Breast epithelium (tissue), 4 donors: ENCODE measurements at regions not wholly inside any gene's neighbourhood (a gene's known extent, or its start where the extent isn't known, plus 50 kb on each side); places are given as distances from the start of the nearest gene placed in this dataset.

ENCODE experiments used
- DNase-seq, 2 donors: peaks; one replicate each; pipeline ENCODE4 v3.0.0-alpha.2; 2019; ENCODE audit warnings: low spot score in 2 of 2
- H3K27ac ChIP-seq, 2 donors: fragments of 200-600 bp; sonication (generic) in 1 of 2; one replicate each; pipeline ENCODE4 v1.5.1; 2016 to 2019; ENCODE audit warnings: mild to moderate bottlenecking in 1 of 2
- H3K27me3 ChIP-seq, 2 donors: fragments of 200-600 bp; sonication (generic) in 1 of 2; one replicate each; pipeline versions ENCODE4 v1.5.1 to v1.6.0; 2017 to 2019; ENCODE audit warnings: control low read depth in 1 of 2, mild to moderate bottlenecking in 1 of 2
- H3K36me3 ChIP-seq: fragments of 200-600 bp; one replicate; pipeline ENCODE4 v1.5.1; 2019
- H3K4me1 ChIP-seq, 2 donors: fragments of 200-600 bp; sonication (generic); one replicate each; pipeline ENCODE4 v1.5.1; 2016 to 2019; ENCODE audit warnings: control low read depth in 1 of 2
- H3K4me3 ChIP-seq, 3 donors: fragments of 200-600 bp; sonication (generic); 1 replicate in 2 of 3; 2 replicates in 1 of 3; pipeline ENCODE4 v1.5.1; 2016 to 2019; ENCODE audit warnings: mild to moderate bottlenecking in 3 of 3, moderate library complexity in 2 of 3
- H3K9me3 ChIP-seq, 2 donors: fragments of 200-600 bp; sonication (generic) in 1 of 2; one replicate each; pipeline ENCODE4 v1.5.1; 2016 to 2019; ENCODE audit warnings: control low read depth in 1 of 2
- CTCF ChIP-seq, 3 donors: fragments of 450-650 bp; IDR thresholded peaks; one replicate each; pipeline ENCODE4 v1.5.1; 2016 to 2017; ENCODE audit warnings: antibody characterized with exemption in 3 of 3, mild to moderate bottlenecking in 3 of 3, moderate library complexity in 3 of 3
- POLR2A ChIP-seq: fragments of 450-650 bp; IDR thresholded peaks from one replicate; pipeline ENCODE4 v1.6.1; 2016; ENCODE audit warnings: antibody characterized with exemption, mild to moderate bottlenecking, moderate library complexity
- POLR2AphosphoS5 ChIP-seq, 3 donors: sonication (generic); formaldehyde crosslinking; IDR thresholded peaks; one replicate each; pipeline ENCODE4 v1.6.1; 2017; ENCODE audit warnings: antibody characterized with exemption in 3 of 3
- intact Hi-C: fragments of 100-400 bp; cut with DNase I; formaldehyde crosslinking; loops from one replicate; pipeline ENCODE4 v1.15.1; 2023; ENCODE audit warnings: low total_unique reads

GRCh38 chr10:128934492-128934891 is 532.5 kb upstream of the MGMT start:
- H3K27me3 ChIP-seq: no peaks in the 10 kb centered on the region
- intact Hi-C loops: no loop called here
- no peaks in the 10 kb centered on the region for H3K36me3 ChIP-seq
- no peak overlapping the region for H3K4me3 ChIP-seq
- TF ChIP-seq CTCF (IDR thresholded peaks at IDR 0.05) (no peak), POLR2AphosphoS5 (IDR thresholded peaks at IDR 0.05) (no peak), POLR2A (no peak)
- H3K9me3 ChIP-seq: no peaks in the 10 kb centered on the region
- no peaks in the 10 kb centered on the region for H3K4me1 ChIP-seq
- no peak for DNase-seq
- no peak overlapping the region for H3K27ac ChIP-seq

GRCh38 chr10:128936392-128936791 is 530.6 kb upstream of the MGMT start:
- H3K27ac ChIP-seq: no peak overlapping the region
- no peak overlapping the region for H3K4me3 ChIP-seq
- no peaks in the 10 kb centered on the region for H3K9me3 ChIP-seq
- H3K36me3 ChIP-seq: no peaks in the 10 kb centered on the region
- no peaks in the 10 kb centered on the region for H3K27me3 ChIP-seq
- intact Hi-C loops: no loop called here
- TF ChIP-seq CTCF (IDR thresholded peaks at IDR 0.05): no peak
- no peak for TF ChIP-seq POLR2A
- TF ChIP-seq POLR2AphosphoS5 (IDR thresholded peaks at IDR 0.05): no peak
- H3K4me1 ChIP-seq: no peaks in the 10 kb centered on the region
- DNase-seq: no peak

- no peak overlapping the region for H3K27ac ChIP-seq
- H3K36me3 ChIP-seq: no peaks in the 10 kb centered on the region
- H3K4me3 ChIP-seq: no peak overlapping the region
- H3K9me3 ChIP-seq: no peaks in the 10 kb centered on the region
- DNase-seq: no peak
- no peaks in the 10 kb centered on the region for H3K27me3 ChIP-seq
- no peaks in the 10 kb centered on the region for H3K4me1 ChIP-seq
- intact Hi-C loops: no loop called here
- TF ChIP-seq POLR2A (no peak), CTCF (IDR thresholded peaks at IDR 0.05) (no peak), POLR2AphosphoS5 (IDR thresholded peaks at IDR 0.05) (no peak)
Observed at GRCh38 chr10:128938558-128938957, 528.5 kb upstream of the MGMT start.

GRCh38 chr10:128940081-128940480 is 527.0 kb upstream of the MGMT start:
- H3K27me3 ChIP-seq: no peaks in the 10 kb centered on the region
- no peak overlapping the region for H3K4me3 ChIP-seq
- DNase-seq: no peak
- no peaks in the 10 kb centered on the region for H3K9me3 ChIP-seq
- TF ChIP-seq CTCF (IDR thresholded peaks at IDR 0.05) (no peak), POLR2AphosphoS5 (IDR thresholded peaks at IDR 0.05) (no peak), POLR2A (no peak)
- no peaks in the 10 kb centered on the region for H3K36me3 ChIP-seq
- no peaks in the 10 kb centered on the region for H3K4me1 ChIP-seq
- H3K27ac ChIP-seq: no peak overlapping the region
- intact Hi-C loops: no loop called here

GRCh38 chr10:128943111-128943510 is 523.9 kb upstream of the MGMT start:
- no peak for TF ChIP-seq CTCF (IDR thresholded peaks at IDR 0.05)
- TF ChIP-seq POLR2A: no peak
- no peak for TF ChIP-seq POLR2AphosphoS5 (IDR thresholded peaks at IDR 0.05)
- H3K4me3 ChIP-seq: no peak overlapping the region
- no peak for DNase-seq
- H3K27ac ChIP-seq: no peak overlapping the region
- H3K27me3 ChIP-seq: no peaks in the 10 kb centered on the region
- intact Hi-C loops: no loop called here
- H3K9me3 ChIP-seq: no peaks in the 10 kb centered on the region
- no peaks in the 10 kb centered on the region for H3K4me1 ChIP-seq
- H3K36me3 ChIP-seq: no peaks in the 10 kb centered on the region
